ENCODE measurements at regions not wholly inside any gene's neighbourhood (a gene's known extent, or its start where the extent isn't known, plus 50 kb on each side); places are given as distances from the start of the nearest gene placed in this dataset.

GRCh38 chr20:51196991-51197651, 174.2 kb upstream of the KCNG1 start:
- no peak for TF ChIP-seq CTCF (IDR thresholded peaks at IDR 0.05; ENCODE audit: borderline replicate concordance, extremely low read depth, insufficient read depth)
- no peak for DNase-seq
- H3K9me3 ChIP-seq (ENCODE audit: control insufficient read depth in 2 of 3, insufficient read depth in 1 of 3, low read length in 3 of 3): no peaks in the 10 kb centered on the region
- no peak overlapping the region for H3K4me3 ChIP-seq (ENCODE audit: low read length in 3 of 3)
- no peak for FAIRE-seq
- H3K36me3 ChIP-seq (ENCODE audit: control insufficient read depth in 2 of 3, insufficient read depth in 3 of 3, low read length in 3 of 3): no peaks in the 10 kb centered on the region
- intact Hi-C loops (cut with DNase I): no loop called here
- no peaks in the 10 kb centered on the region for H3K4me1 ChIP-seq (ENCODE audit: control insufficient read depth in 2 of 3, insufficient read depth in 2 of 3, low read depth in 1 of 3, low read length in 3 of 3)
- H3K27me3 ChIP-seq (ENCODE audit: control insufficient read depth, insufficient read depth, low read length): no peaks in the 10 kb centered on the region
- H3K27ac ChIP-seq (ENCODE audit: low read depth in 2 of 2, low read length in 2 of 2): no peak overlapping the region
- no peak overlapping the region for H3K9ac ChIP-seq (ENCODE audit: low read length in 3 of 3)

GRCh38 chr20:51195990-51196389, 173.1 kb upstream of the KCNG1 start:
- intact Hi-C loops (cut with DNase I): no loop called here
- Histone ChIP-seq H3K4me1 (ENCODE audit: control insufficient read depth in 2 of 3, insufficient read depth in 2 of 3, low read depth in 1 of 3, low read length in 3 of 3) (no peaks in the 10 kb centered on the region), H3K9ac (ENCODE audit: low read length in 3 of 3) (no peak overlapping the region), H3K27me3 (ENCODE audit: control insufficient read depth, insufficient read depth, low read length) (no peaks in the 10 kb centered on the region), H3K9me3 (ENCODE audit: control insufficient read depth in 2 of 3, insufficient read depth in 1 of 3, low read length in 3 of 3) (no peaks in the 10 kb centered on the region), H3K27ac (ENCODE audit: low read depth in 2 of 2, low read length in 2 of 2) (no peak overlapping the region), H3K4me3 (ENCODE audit: low read length in 3 of 3) (no peak overlapping the region), H3K36me3 (ENCODE audit: control insufficient read depth in 2 of 3, insufficient read depth in 3 of 3, low read length in 3 of 3) (no peaks in the 10 kb centered on the region)
- TF ChIP-seq CTCF (IDR thresholded peaks at IDR 0.05; ENCODE audit: borderline replicate concordance, extremely low read depth, insufficient read depth): no peak
- no peak for FAIRE-seq
- no peak for DNase-seq

- Histone ChIP-seq H3K36me3 (ENCODE audit: control insufficient read depth in 2 of 3, insufficient read depth in 3 of 3, low read length in 3 of 3) (no peaks in the 10 kb centered on the region), H3K27ac (ENCODE audit: low read depth in 2 of 2, low read length in 2 of 2) (no peak overlapping the region), H3K27me3 (ENCODE audit: control insufficient read depth, insufficient read depth, low read length) (no peaks in the 10 kb centered on the region), H3K9me3 (ENCODE audit: control insufficient read depth in 2 of 3, insufficient read depth in 1 of 3, low read length in 3 of 3) (no peaks in the 10 kb centered on the region), H3K4me3 (ENCODE audit: low read length in 3 of 3) (no peak overlapping the region), H3K9ac (ENCODE audit: low read length in 3 of 3) (no peak overlapping the region), H3K4me1 (ENCODE audit: control insufficient read depth in 2 of 3, insufficient read depth in 2 of 3, low read depth in 1 of 3, low read length in 3 of 3) (no peaks in the 10 kb centered on the region)
- DNase-seq (peak in 3 of 5 donors; percentile 30 to 56 (median 36)), FAIRE-seq (no peak)
- intact Hi-C loops (cut with DNase I): no loop called here
- TF ChIP-seq CTCF (IDR thresholded peaks at IDR 0.05; ENCODE audit: borderline replicate concordance, extremely low read depth, insufficient read depth): no peak
Observed at GRCh38 chr20:51195419-51195901, 172.6 kb upstream of the KCNG1 start.
